ENCODE measurements at regions not wholly inside any gene's neighbourhood (a gene's known extent, or its start where the extent isn't known, plus 50 kb on each side); places are given as distances from the start of the nearest gene placed in this dataset.

GRCh38 chr19:27972291-27973040 is 1240.5 kb downstream of the UQCRFS1 start:
- POLR2A ChIA-PET, result no interaction called here

GRCh38 chr19:27971869-27972268 is 1241.1 kb downstream of the UQCRFS1 start:
- ChIA-PET CTCF (interaction anchor here (1.2 kb wide), 2 partner anchors 245 kb away, joined by 3 to 4 read pairs; no protein-coding TSS in a partner anchor), POLR2A (no interaction called here)
- no peak for TF ChIP-seq FOXK2 (IDR thresholded peaks at IDR 0.05)
- no peak for TF ChIP-seq SUZ12 (IDR thresholded peaks at IDR 0.05)
- TF ChIP-seq L3MBTL2 (conservative IDR thresholded peaks at IDR 0.05), result no peak
- no peak for TF ChIP-seq ARNT (IDR thresholded peaks at IDR 0.05)
- no peak for TF ChIP-seq PKNOX1 (IDR thresholded peaks at IDR 0.05)
- TF ChIP-seq ELF4 (IDR thresholded peaks at IDR 0.05), result no peak
- TF ChIP-seq NFRKB (IDR thresholded peaks at IDR 0.05), result no peak
- no peak for TF ChIP-seq HDGF (IDR thresholded peaks at IDR 0.05; ENCODE audit: borderline replicate concordance)
- no peak for TF ChIP-seq BHLHE40 (IDR thresholded peaks at IDR 0.05; ENCODE audit: borderline replicate concordance)
- TF ChIP-seq CTBP1 (IDR thresholded peaks at IDR 0.05; ENCODE audit: borderline replicate concordance), result no peak
- TF ChIP-seq SP1 (IDR thresholded peaks at IDR 0.05), result no peak
- TF ChIP-seq ZNF384 (IDR thresholded peaks at IDR 0.05), result no peak
- TF ChIP-seq FOXA1 (IDR thresholded peaks at IDR 0.05), result no peak
- TF ChIP-seq FOXM1 (IDR thresholded peaks at IDR 0.05; ENCODE audit: borderline replicate concordance), result no peak
- TF ChIP-seq TARDBP (IDR thresholded peaks at IDR 0.05), result no peak
- DNase-seq (ENCODE audit: extremely low spot score), result no peak

More at GRCh38 chr19:27972291-27973040, 1240.5 kb downstream of the UQCRFS1 start:
- no peak for TF ChIP-seq CTBP1 (IDR thresholded peaks at IDR 0.05; ENCODE audit: borderline replicate concordance)
- no peak for TF ChIP-seq ELF4 (IDR thresholded peaks at IDR 0.05)
- no peak for DNase-seq (ENCODE audit: extremely low spot score)
- CTCF ChIA-PET, result interaction anchor here (0.7 to 1.2 kb wide), 2 partner anchors 245 to 353 kb away, joined by 3 to 4 read pairs; no protein-coding TSS in a partner anchor

- DNase-seq (ENCODE audit: extremely low spot score), result no peak
- no peak for TF ChIP-seq TARDBP (IDR thresholded peaks at IDR 0.05)
- TF ChIP-seq SUZ12 (IDR thresholded peaks at IDR 0.05), result no peak
- TF ChIP-seq HDGF (IDR thresholded peaks at IDR 0.05; ENCODE audit: borderline replicate concordance), result no peak
- no peak for TF ChIP-seq BHLHE40 (IDR thresholded peaks at IDR 0.05; ENCODE audit: borderline replicate concordance)
- TF ChIP-seq CTBP1 (IDR thresholded peaks at IDR 0.05; ENCODE audit: borderline replicate concordance), result no peak
- TF ChIP-seq ZNF384 (IDR thresholded peaks at IDR 0.05), result no peak
- no peak for TF ChIP-seq FOXK2 (IDR thresholded peaks at IDR 0.05)
- TF ChIP-seq FOXM1 (IDR thresholded peaks at IDR 0.05; ENCODE audit: borderline replicate concordance), result no peak
- no peak for TF ChIP-seq ELF4 (IDR thresholded peaks at IDR 0.05)
- no peak for TF ChIP-seq SP1 (IDR thresholded peaks at IDR 0.05)
- no peak for TF ChIP-seq LEF1 (IDR thresholded peaks at IDR 0.05; ENCODE audit: borderline replicate concordance)
- TF ChIP-seq ARNT (IDR thresholded peaks at IDR 0.05), result no peak
- TF ChIP-seq PKNOX1 (IDR thresholded peaks at IDR 0.05), result no peak
- no peak for TF ChIP-seq L3MBTL2 (conservative IDR thresholded peaks at IDR 0.05)
- ChIA-PET POLR2A (no interaction called here), CTCF (interaction anchor here (1.2 kb wide), 1 partner anchor 246 kb away, joined by 3 read pairs; no protein-coding TSS in a partner anchor)
These were observed 1241.9 kb downstream of the UQCRFS1 start for GRCh38 chr19:27971071-27971470.

GRCh38 chr19:27966390-27966816 is 1246.5 kb downstream of the UQCRFS1 start:
- TF ChIP-seq PKNOX1 (IDR thresholded peaks at IDR 0.05), result no peak
- TF ChIP-seq CTBP1 (IDR thresholded peaks at IDR 0.05; ENCODE audit: borderline replicate concordance), result no peak
- TF ChIP-seq HDGF (IDR thresholded peaks at IDR 0.05; ENCODE audit: borderline replicate concordance), result no peak
- TF ChIP-seq BHLHE40 (IDR thresholded peaks at IDR 0.05; ENCODE audit: borderline replicate concordance), result no peak
- no peak for TF ChIP-seq NFRKB (IDR thresholded peaks at IDR 0.05)
- TF ChIP-seq FOXK2 (IDR thresholded peaks at IDR 0.05), result no peak
- TF ChIP-seq FOXA1 (IDR thresholded peaks at IDR 0.05), result no peak
- no peak for DNase-seq (ENCODE audit: extremely low spot score)
- CTCF ChIA-PET, result no interaction called here
- POLR2A ChIA-PET, result interaction anchor here (1.5 kb wide), 1 partner anchor 173 kb away, joined by 4 read pairs; no protein-coding TSS in a partner anchor

- TF ChIP-seq TARDBP (IDR thresholded peaks at IDR 0.05) (no peak), FOXM1 (IDR thresholded peaks at IDR 0.05; ENCODE audit: borderline replicate concordance) (no peak), PKNOX1 (IDR thresholded peaks at IDR 0.05) (no peak), ELF4 (IDR thresholded peaks at IDR 0.05) (no peak), HDGF (IDR thresholded peaks at IDR 0.05; ENCODE audit: borderline replicate concordance) (no peak), BHLHE40 (IDR thresholded peaks at IDR 0.05; ENCODE audit: borderline replicate concordance) (no peak), L3MBTL2 (conservative IDR thresholded peaks at IDR 0.05) (no peak), CTBP1 (IDR thresholded peaks at IDR 0.05; ENCODE audit: borderline replicate concordance) (no peak), ARNT (IDR thresholded peaks at IDR 0.05) (no peak), FOXA1 (IDR thresholded peaks at IDR 0.05) (no peak), SP1 (IDR thresholded peaks at IDR 0.05) (no peak), FOXK2 (IDR thresholded peaks at IDR 0.05) (no peak), NFRKB (IDR thresholded peaks at IDR 0.05) (no peak), SUZ12 (IDR thresholded peaks at IDR 0.05) (no peak), LEF1 (IDR thresholded peaks at IDR 0.05; ENCODE audit: borderline replicate concordance) (no peak), ZNF384 (IDR thresholded peaks at IDR 0.05) (no peak)
- CTCF ChIA-PET, result no interaction called here
- POLR2A ChIA-PET, result no interaction called here
- no peak for DNase-seq (ENCODE audit: extremely low spot score)
These were observed 1248.8 kb downstream of the UQCRFS1 start for GRCh38 chr19:27964185-27964584.
